GM19035 (cell line): ENCODE measurements at regions not wholly inside any gene's neighbourhood (a gene's known extent, or its start where the extent isn't known, plus 50 kb on each side); places are given as distances from the start of the nearest gene placed in this dataset.

Experiments used
- ATAC-seq: cut with Tn5 transposase; IDR thresholded peaks from one replicate; pipeline ENCODE4 v1.9.1; 2021; ENCODE audit not compliant: unreplicated experiment

DNA sequence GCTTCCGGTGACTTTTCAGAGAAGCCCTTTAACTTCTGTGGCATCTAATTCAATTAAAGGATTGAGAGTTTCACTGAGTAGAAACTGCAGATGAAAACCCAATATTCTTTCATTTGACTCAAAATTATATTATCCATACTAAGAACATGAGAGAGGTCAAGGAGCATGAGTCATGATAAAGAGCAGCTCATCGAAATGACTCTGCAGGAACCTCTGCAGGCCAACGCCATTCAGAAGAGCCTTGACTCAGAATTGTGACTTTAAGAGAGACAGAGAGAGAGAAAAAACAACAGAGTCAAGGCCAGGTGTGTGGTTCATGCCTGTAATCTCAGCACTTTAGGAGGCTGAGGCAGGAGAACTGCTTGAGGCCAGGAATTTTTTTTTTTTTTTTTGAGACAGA is 417.2 kb upstream of the XYLT1 start:
- ATAC-seq, result no peak

DNA sequence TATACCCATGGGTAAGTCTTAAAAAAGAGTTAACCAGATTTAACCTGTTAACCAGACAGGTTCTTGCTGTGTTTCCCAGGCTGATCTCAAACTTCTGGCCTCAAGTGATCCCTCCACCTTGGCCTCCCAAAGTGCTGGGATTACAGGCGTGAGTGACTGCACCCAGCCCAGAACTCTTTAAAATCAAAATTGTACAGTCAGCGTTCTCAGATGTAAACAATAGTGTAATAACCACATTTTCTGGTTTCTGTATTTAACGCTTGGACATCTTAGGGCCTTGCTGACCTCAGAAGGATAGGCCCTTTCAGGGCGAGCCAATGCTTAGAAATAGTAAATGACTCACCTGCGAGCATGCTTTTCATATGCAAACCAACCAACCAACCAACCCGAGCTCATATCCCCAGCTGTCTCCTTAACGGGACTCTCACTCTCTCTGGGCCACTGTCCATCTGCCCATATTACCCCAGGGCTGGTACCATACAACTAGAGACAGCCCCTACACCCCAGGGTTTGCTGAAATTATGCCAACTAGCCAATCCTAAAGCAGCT is 415.0 kb upstream of the XYLT1 start:
- ATAC-seq, result no peak

DNA sequence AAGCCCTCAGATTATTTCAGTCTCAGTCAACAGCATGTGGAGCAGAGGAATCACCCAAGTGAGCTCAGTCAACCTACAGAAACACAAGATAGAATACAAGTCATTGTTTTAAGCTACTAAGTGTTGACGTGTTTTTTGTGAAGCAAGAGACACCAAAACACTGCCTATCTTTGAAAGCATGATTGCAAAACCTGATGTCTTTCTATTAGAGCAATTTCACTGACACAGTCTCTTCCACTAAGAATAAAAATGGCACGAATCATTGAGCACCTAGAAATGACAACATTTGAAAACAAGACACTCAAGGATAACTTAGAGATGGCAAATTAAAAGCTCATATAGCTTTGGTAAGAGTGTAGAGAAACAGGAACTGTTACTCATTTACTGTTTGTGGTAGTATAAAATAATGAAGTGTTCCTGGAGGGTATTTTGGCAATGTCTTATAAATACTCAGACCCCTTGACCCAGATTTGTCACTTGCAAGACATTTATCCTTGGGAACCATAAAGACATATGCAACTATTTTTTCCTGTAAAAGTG is 407.1 kb upstream of the XYLT1 start:
- no peak for ATAC-seq

- ATAC-seq, result no peak
These were observed 396.2 kb upstream of the XYLT1 start for GRCh38 chr16:17866996-17867395.

GRCh38 chr16:17861981-17862479 is 391.3 kb upstream of the XYLT1 start:
- ATAC-seq, result no peak

GRCh38 chr16:17858061-17858460 is 387.3 kb upstream of the XYLT1 start:
- no peak for ATAC-seq

- no peak for ATAC-seq
These were observed 383.2 kb upstream of the XYLT1 start for GRCh38 chr16:17853958-17854357.

DNA sequence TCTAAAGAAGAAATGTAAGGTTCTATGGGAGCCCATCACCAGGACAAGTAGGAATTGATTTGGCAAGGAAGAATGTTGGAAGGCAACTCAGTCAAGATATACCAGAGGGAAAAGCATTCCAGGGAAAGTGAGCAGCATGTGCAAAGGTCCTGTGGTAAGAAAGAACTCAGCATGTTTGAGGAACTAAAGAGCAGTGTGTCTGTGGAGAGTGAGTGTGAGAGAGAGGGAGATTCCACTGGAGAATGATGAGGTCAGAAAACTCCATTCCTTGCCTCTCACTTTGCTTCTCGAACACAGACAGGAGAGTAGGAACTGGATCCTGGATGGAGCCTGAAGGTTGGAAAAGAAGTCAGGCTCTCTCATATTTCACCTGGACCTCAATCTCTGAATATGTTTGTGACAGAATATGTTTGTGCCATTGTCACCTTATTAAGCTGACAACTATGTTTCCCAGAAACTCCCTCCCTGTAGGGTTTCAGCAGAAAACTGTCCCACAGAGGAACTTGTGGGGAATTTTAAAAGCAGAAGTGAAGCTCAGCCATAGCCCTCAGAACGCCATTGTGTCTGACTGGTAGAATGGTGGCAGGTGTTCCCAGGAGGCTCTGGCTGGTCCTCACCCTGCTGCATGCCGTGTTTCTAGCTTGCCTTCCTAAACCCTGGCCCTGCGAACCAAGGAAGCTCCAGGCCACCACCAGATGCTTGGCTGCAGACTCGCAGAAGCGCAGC is 382.4 kb upstream of the XYLT1 start:
- no peak for ATAC-seq

GRCh38 chr16:17850581-17851250 is 380.0 kb upstream of the XYLT1 start:
- ATAC-seq, result no peak

- ATAC-seq, result no peak
These were observed 376.6 kb upstream of the XYLT1 start for GRCh38 chr16:17847234-17847795.

GRCh38 chr16:17846030-17846429 is 375.3 kb upstream of the XYLT1 start:
- ATAC-seq, result no peak

GRCh38 chr16:17845031-17845430 is 374.3 kb upstream of the XYLT1 start:
- no peak for ATAC-seq

GRCh38 chr16:17843905-17844304 is 373.1 kb upstream of the XYLT1 start:
- ATAC-seq, result no peak

DNA sequence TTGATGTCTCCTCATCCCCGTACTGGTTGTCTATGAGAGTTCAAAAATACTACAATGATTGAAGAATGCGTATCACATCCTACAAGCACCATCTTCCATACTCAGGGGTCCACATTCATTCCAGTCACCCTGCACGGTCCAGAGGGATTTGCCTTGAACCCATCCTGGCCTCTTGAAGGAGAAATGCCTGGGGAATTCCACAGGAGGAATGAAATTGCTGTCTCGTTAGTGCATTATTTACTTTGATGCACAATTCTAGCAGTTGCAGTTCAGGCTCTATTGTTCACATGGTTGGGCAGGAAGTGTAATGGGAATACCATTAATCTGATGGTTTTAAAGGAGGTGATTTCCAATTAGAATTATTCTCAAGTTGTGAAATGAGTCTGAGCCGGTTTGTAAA is 369.1 kb upstream of the XYLT1 start:
- ATAC-seq, result no peak

- no peak for ATAC-seq
These were observed 368.5 kb upstream of the XYLT1 start for GRCh38 chr16:17839272-17839671.

- ATAC-seq, result no peak
These were observed 366.3 kb upstream of the XYLT1 start for GRCh38 chr16:17836868-17837602.

DNA sequence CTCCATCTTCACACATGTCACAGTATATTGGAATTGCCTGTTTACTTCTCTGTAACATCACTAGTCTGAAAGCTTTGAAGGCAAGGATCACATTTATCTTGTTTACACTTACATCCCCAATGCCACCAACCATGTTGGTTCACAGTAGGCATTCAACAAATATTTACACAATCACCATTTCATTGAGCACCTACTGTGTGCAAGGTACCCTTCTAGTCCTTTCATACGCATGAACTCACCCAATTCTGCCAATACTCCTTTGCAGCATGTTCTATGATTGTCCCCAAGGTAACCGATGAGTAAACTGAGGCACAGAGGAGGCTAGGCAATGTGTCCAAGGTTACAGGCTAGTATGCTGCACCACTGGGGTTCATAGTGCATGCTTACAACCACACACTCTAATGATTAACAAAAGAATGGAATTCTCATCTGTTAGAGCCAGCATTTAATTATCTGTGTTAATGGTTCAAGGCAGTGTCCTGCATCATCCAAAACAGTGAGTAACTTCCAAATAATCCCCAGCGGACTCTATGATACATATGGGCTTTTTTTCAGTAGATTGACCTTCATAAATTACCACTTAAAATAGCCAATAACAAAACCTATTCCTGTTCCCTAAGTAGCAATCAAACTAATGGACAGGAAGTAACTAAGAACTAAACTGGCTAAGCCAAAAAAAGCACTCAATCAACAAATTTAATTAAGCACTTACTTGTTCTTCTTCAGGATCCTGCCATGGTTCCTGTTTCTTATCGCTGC is 364.5 kb upstream of the XYLT1 start:
- no peak for ATAC-seq

- no peak for ATAC-seq
These were observed 362.0 kb upstream of the XYLT1 start for GRCh38 chr16:17832738-17833137.

GRCh38 chr16:17831330-17831729 is 360.6 kb upstream of the XYLT1 start:
- ATAC-seq, result no peak

DNA sequence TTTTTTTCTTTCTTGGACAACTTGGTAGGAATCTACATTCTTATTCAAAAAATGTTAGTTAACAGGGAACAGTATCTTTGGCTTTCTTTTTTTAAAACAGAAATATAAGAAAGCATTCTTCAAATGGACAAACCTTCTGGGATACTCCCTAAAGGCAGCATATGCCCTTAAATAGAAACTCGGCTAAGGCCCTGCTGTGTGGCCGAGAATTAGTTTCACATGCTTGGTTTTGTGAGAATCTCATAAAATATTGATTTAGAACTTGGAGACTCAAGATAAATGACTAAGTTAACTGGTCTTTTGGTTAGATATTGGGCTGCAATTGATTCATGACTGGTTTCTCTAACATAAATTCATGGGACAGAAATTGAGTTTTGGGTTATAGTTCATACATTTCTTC is 359.9 kb upstream of the XYLT1 start:
- no peak for ATAC-seq
